Thyroid gland (tissue), 4 donors: ENCODE measurements at regions not wholly inside any gene's neighbourhood (a gene's known extent, or its start where the extent isn't known, plus 50 kb on each side); places are given as distances from the start of the nearest gene placed in this dataset.

Source experiments
- POLR2A ChIP-seq, 2 donors: fragments of 450-650 bp; IDR thresholded peaks; one replicate each; pipeline ENCODE4 v1.6.1; 2017; ENCODE audit warnings: antibody characterized with exemption in 2 of 2, mild to moderate bottlenecking in 2 of 2, moderate library complexity in 1 of 2
- TF ChIP-seq, protein P1 (sequence below), 6 experiments: fragments of 200-600 bp in 3 of 6; fragments of 450-650 bp in 3 of 6; sonication (generic) in 3 of 6; IDR thresholded peaks; one replicate each; pipeline ENCODE4 v1.5.1; 2016 to 2019; ENCODE audit warnings: antibody characterized with exemption in 6 of 6, mild to moderate bottlenecking in 2 of 6, inconsistent platforms in 1 of 6, moderate library complexity in 1 of 6

DNA sequence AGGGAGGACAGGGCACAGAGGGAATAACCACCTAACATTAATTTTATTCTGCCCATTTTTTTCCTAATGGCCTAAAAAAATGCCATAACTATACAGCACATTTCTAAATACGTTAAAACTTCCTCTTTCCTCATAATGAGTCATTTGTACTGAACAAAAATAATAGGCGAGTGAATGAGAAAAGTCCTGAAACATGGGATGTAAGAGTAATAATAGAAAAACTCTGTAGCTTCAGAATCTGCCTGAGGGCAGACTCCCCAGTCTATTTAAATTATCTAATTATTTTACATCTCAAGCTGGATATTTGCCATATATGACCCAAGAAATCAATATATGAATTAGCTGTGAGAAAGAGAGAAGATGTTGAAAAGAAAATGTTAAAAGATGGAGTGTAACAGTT is 285.1 kb downstream of the TMX3 start:
- TF ChIP-seq, protein P1, sequence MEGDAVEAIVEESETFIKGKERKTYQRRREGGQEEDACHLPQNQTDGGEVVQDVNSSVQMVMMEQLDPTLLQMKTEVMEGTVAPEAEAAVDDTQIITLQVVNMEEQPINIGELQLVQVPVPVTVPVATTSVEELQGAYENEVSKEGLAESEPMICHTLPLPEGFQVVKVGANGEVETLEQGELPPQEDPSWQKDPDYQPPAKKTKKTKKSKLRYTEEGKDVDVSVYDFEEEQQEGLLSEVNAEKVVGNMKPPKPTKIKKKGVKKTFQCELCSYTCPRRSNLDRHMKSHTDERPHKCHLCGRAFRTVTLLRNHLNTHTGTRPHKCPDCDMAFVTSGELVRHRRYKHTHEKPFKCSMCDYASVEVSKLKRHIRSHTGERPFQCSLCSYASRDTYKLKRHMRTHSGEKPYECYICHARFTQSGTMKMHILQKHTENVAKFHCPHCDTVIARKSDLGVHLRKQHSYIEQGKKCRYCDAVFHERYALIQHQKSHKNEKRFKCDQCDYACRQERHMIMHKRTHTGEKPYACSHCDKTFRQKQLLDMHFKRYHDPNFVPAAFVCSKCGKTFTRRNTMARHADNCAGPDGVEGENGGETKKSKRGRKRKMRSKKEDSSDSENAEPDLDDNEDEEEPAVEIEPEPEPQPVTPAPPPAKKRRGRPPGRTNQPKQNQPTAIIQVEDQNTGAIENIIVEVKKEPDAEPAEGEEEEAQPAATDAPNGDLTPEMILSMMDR (IDR thresholded peaks at IDR 0.05) = no peak
- no peak for TF ChIP-seq POLR2A (IDR thresholded peaks at IDR 0.05)
